Panc1 (cell line): ENCODE measurements at regions not wholly inside any gene's neighbourhood (a gene's known extent, or its start where the extent isn't known, plus 50 kb on each side); places are given as distances from the start of the nearest gene placed in this dataset.
"Not testable (repeated sequence)": the region's sequence is repeated elsewhere in the genome, so short reads cannot be mapped to it uniquely, and the experiment has no call there.

Experiments
- ATAC-seq: fragments of 200-7000 bp; cut with Tn5 transposase; 2 replicates; pipeline ENCODE4 v1.9.1; 2020; ENCODE audit warnings: mild to moderate bottlenecking, moderate library complexity
- BruUV-seq: library from RNA; stranded (reverse); fragments of 400-500 nt; replicated peaks from 2 replicates; lab custom pipeline; 2021; lab: Mats Ljungman, UMichigan
- CTCF ChIA-PET: fragments of 300-600 bp; sonication (Branson Sonifier 250); formaldehyde crosslinking; loops from one replicate; lab custom pipeline; 2022; ENCODE audit warnings: antibody characterized with exemption; lab: Charles Lee
- POLR2A ChIA-PET: fragments of 300-600 bp; sonication (Branson Sonifier 250); formaldehyde crosslinking; loops from one replicate; lab custom pipeline; 2022; ENCODE audit warnings: antibody characterized with exemption; lab: Charles Lee
- DNase-seq: peaks from one replicate; pipeline ENCODE4 v3.0.0-alpha.2; 2010; ENCODE audit warnings: low read depth, low spot score
- H3K27ac ChIP-seq: 2 replicates; pipeline ENCODE4 v1.5.1; 2011; ENCODE audit warnings: mild to moderate bottlenecking, low read length, inconsistent platforms
- H3K27me3 ChIP-seq: fragments of 200-500 bp; sonication (Bioruptor generic); 2 replicates; pipeline ENCODE4 v1.6.0; 2014; ENCODE audit warnings: low read length, inconsistent platforms; ENCODE audit not compliant: control insufficient read depth, insufficient read depth
- H3K36me3 ChIP-seq: fragments of 200-500 bp; sonication (Bioruptor generic); 2 replicates; pipeline ENCODE4 v1.5.1; 2014; ENCODE audit warnings: inconsistent platforms, mild to moderate bottlenecking, low read length, moderate library complexity; ENCODE audit not compliant: control insufficient read depth, insufficient read depth
- H3K4me1 ChIP-seq: 2 replicates; pipeline ENCODE4 v1.5.1; 2011; ENCODE audit warnings: inconsistent platforms, mild to moderate bottlenecking, low read length, moderate library complexity; ENCODE audit not compliant: control insufficient read depth, insufficient read depth
- H3K4me3 ChIP-seq, 2 experiments: 2 replicates each; pipeline ENCODE4 v1.5.1; 2011 to 2012; ENCODE audit warnings: low read depth in 2 of 2, low read length in 2 of 2, mild to moderate bottlenecking in 2 of 2, inconsistent platforms in 1 of 2, moderate library complexity in 1 of 2
- H3K9me3 ChIP-seq: fragments of 200-500 bp; sonication (Bioruptor generic); 2 replicates; pipeline ENCODE4 v1.5.1; 2014; ENCODE audit warnings: low read depth, mild to moderate bottlenecking, inconsistent platforms, low read length, moderate library complexity; ENCODE audit not compliant: control insufficient read depth, insufficient read depth
- CTCF ChIP-seq: fragments of 450-650 bp; IDR thresholded peaks from 2 replicates; pipeline ENCODE4 v1.5.1; 2017; ENCODE audit warnings: mild to moderate bottlenecking
- POLR2AphosphoS5 ChIP-seq: IDR thresholded peaks from 2 replicates; pipeline ENCODE4 v1.6.1; 2012; ENCODE audit warnings: mild to moderate bottlenecking, low read depth, low read length, moderate library complexity
- SIN3A ChIP-seq: IDR thresholded peaks from 2 replicates; pipeline ENCODE4 v1.6.1; 2012; ENCODE audit warnings: low read depth, mild to moderate bottlenecking, low read length, moderate library complexity, borderline replicate concordance; ENCODE audit not compliant: insufficient read depth
- TCF7L2 ChIP-seq: IDR thresholded peaks from 2 replicates; pipeline ENCODE4 v1.6.1; 2011; ENCODE audit warnings: mild to moderate bottlenecking, low read depth, low read length, inconsistent platforms
- in situ Hi-C: cut with HindIII; loops from 2 replicates; pipeline ENCODE4 v1.10.0; 2016; ENCODE audit warnings: low sequenced_read_pairs, low pct_unique_long_range_greater_than_20kb
- intact Hi-C: fragments of 100-400 bp; cut with micrococcal nuclease; formaldehyde crosslinking; loops from one replicate; pipeline ENCODE4 v1.10.0; 2022; ENCODE audit not compliant: unreplicated experiment
- TF ChIP-seq, protein P1 (sequence below), 2 experiments: IDR thresholded peaks; 2 replicates each; pipeline ENCODE4 v1.6.1; 2011 to 2012; ENCODE audit warnings: low read depth in 2 of 2, control low read depth in 1 of 2, low read length in 1 of 2, mild to moderate bottlenecking in 1 of 2, moderate library complexity in 1 of 2; ENCODE audit not compliant: insufficient read depth in 1 of 2

DNA sequence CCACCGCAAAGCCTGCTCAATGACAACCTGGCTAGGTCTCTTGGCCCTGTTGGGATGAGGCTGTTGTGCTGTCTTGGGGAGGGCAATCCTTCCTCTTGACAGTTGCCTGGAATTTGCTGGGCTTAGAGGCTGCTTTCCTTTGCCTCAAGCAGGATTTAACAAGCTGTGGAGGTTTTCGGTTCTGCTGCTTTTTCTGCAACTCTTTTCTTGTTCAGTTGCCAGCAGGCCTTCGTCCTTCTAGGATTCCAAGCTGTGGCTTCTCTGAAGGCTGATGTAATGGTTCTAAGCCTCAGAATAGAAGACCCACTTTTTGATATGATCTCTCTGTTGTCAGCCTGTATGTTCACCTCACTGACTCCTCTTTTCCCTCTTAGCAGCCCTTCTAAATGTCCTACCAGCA is 149.5 kb upstream of the HS3ST4 start:
- DNase-seq (no peak), ATAC-seq (no peak)
- Histone ChIP-seq H3K36me3 (no peaks in the 10 kb centered on the region), H3K27ac (no peak overlapping the region), H3K9me3 (no peaks in the 10 kb centered on the region), H3K4me3 (no peak overlapping the region), H3K4me1 (no peaks in the 10 kb centered on the region), H3K27me3 (no peaks in the 10 kb centered on the region)
- intact Hi-C loops (no loop called here), in situ Hi-C loops (no loop called here)
- TF ChIP-seq SIN3A (no peak), TCF7L2 (no peak), CTCF (no peak), POLR2AphosphoS5 (no peak)
- TF ChIP-seq, protein P1, sequence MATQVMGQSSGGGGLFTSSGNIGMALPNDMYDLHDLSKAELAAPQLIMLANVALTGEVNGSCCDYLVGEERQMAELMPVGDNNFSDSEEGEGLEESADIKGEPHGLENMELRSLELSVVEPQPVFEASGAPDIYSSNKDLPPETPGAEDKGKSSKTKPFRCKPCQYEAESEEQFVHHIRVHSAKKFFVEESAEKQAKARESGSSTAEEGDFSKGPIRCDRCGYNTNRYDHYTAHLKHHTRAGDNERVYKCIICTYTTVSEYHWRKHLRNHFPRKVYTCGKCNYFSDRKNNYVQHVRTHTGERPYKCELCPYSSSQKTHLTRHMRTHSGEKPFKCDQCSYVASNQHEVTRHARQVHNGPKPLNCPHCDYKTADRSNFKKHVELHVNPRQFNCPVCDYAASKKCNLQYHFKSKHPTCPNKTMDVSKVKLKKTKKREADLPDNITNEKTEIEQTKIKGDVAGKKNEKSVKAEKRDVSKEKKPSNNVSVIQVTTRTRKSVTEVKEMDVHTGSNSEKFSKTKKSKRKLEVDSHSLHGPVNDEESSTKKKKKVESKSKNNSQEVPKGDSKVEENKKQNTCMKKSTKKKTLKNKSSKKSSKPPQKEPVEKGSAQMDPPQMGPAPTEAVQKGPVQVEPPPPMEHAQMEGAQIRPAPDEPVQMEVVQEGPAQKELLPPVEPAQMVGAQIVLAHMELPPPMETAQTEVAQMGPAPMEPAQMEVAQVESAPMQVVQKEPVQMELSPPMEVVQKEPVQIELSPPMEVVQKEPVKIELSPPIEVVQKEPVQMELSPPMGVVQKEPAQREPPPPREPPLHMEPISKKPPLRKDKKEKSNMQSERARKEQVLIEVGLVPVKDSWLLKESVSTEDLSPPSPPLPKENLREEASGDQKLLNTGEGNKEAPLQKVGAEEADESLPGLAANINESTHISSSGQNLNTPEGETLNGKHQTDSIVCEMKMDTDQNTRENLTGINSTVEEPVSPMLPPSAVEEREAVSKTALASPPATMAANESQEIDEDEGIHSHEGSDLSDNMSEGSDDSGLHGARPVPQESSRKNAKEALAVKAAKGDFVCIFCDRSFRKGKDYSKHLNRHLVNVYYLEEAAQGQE (IDR thresholded peaks at IDR 0.05; ENCODE audit: insufficient read depth in 1 of 2, low read depth in 2 of 2, low read length in 1 of 2), result no peak
- POLR2A ChIA-PET, result no interaction called here
- BruUV-seq, result no TSS peak
- CTCF ChIA-PET, result no interaction called here

DNA sequence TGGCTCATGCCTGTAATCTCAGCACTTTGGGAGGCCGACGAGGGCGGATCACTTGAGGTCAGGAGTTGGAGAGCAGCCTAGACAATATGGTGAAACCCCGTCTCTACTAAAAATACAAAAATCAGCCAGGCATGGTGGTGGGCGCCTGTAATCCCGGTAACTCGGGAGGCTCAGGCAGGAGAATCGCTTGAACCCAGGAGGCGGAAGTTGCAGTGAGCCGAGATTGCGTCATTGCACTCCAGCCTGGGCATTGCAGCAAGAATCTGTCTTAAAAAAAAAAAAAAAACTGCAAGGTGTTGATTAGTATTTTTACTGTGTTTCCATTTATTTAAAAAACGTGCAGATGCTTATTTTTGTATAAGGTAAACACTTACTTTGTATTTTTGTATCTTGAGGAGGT is 152.0 kb upstream of the HS3ST4 start:
- H3K36me3 ChIP-seq, H3K27me3 ChIP-seq, BruUV-seq, DNase-seq, H3K27ac ChIP-seq, ATAC-seq, intact Hi-C loops, CTCF ChIA-PET, H3K4me1 ChIP-seq, in situ Hi-C loops, H3K4me3 ChIP-seq, H3K9me3 ChIP-seq, POLR2A ChIA-PET: not testable (repeated sequence)

DNA sequence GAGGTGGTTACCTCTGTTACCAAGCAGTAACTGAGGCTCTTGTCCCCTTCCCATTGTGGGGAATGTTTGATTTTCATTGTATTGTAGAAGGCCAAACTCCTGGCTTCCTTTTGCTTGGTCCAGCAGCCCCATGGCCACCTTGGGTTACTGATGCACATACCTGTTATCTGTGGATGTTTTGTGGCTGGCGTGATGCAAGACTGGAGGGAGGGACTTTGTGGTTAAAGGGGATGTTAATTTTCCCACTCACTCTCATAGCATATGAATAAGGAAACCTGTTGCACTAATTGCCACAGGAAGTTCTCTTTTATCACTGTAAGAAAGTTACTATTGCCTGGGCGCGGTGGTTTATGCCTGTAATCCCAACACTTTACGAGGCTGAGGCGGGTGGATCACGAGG is 168.6 kb upstream of the HS3ST4 start:
- ChIA-PET CTCF (no interaction called here), POLR2A (no interaction called here)
- no peaks in the 10 kb centered on the region for H3K9me3 ChIP-seq
- intact Hi-C loops, result no loop called here
- no peak overlapping the region for H3K4me3 ChIP-seq
- ATAC-seq (no peak), DNase-seq (no peak)
- H3K27me3 ChIP-seq, result no peaks in the 10 kb centered on the region
- BruUV-seq, result no TSS peak
- H3K36me3 ChIP-seq, result no peaks in the 10 kb centered on the region
- no peak overlapping the region for H3K27ac ChIP-seq
- in situ Hi-C loops, result no loop called here
- TF ChIP-seq, protein P1 (IDR thresholded peaks at IDR 0.05; ENCODE audit: insufficient read depth in 1 of 2, low read depth in 2 of 2, low read length in 1 of 2), result no peak
- TF ChIP-seq POLR2AphosphoS5 (no peak), SIN3A (no peak), CTCF (no peak), TCF7L2 (no peak)
- no peaks in the 10 kb centered on the region for H3K4me1 ChIP-seq
